ENCODE measurements at regions not wholly inside any gene's neighbourhood (a gene's known extent, or its start where the extent isn't known, plus 50 kb on each side); places are given as distances from the start of the nearest gene placed in this dataset.
"Not testable (repeated sequence)": the region's sequence is repeated elsewhere in the genome, so short reads cannot be mapped to it uniquely, and the experiment has no call there.

GRCh38 chr9:26504057-26504456 is 388.5 kb downstream of the CAAP1 start:
- H2AFZ ChIP-seq (ENCODE audit: low read length), result no peak overlapping the region
- no peak for DNase-seq (ENCODE audit: insufficient read length, low spot score, missing footprints)
- H3K4me1 ChIP-seq (ENCODE audit: insufficient read depth, low read length), result no peaks in the 10 kb centered on the region
- no peaks in the 10 kb centered on the region for H4K20me1 ChIP-seq (ENCODE audit: insufficient read depth, low read length)
- H3K36me3 ChIP-seq (ENCODE audit: insufficient read depth, low read length), result no peaks in the 10 kb centered on the region
- H3K79me2 ChIP-seq (ENCODE audit: insufficient read depth, low read length), result no peaks in the 10 kb centered on the region
- H3K4me2 ChIP-seq (ENCODE audit: insufficient read depth, low read length), result no peak overlapping the region
- no peak overlapping the region for H3K4me3 ChIP-seq (ENCODE audit: insufficient read depth, low read length)
- H3K9me3 ChIP-seq (ENCODE audit: low read depth, low read length), result no peaks in the 10 kb centered on the region
- H3K27ac ChIP-seq (ENCODE audit: low read depth, low read length), result no peak overlapping the region
- no peaks in the 10 kb centered on the region for H3K27me3 ChIP-seq (ENCODE audit: insufficient read depth, low read length)
- no peak for TF ChIP-seq CTCF (IDR thresholded peaks at IDR 0.05; ENCODE audit: extremely low read depth, low read depth, low read length)

- no peak for DNase-seq (ENCODE audit: insufficient read length, low spot score, missing footprints)
- no peak for TF ChIP-seq CTCF (IDR thresholded peaks at IDR 0.05; ENCODE audit: extremely low read depth, low read depth, low read length)
- H3K36me3 ChIP-seq (ENCODE audit: insufficient read depth, low read length), result no peaks in the 10 kb centered on the region
Observed at GRCh38 chr9:26502311-26502710, 390.3 kb downstream of the CAAP1 start.

GRCh38 chr9:26500471-26500870 is 392.1 kb downstream of the CAAP1 start:
- no peak overlapping the region for H3K4me2 ChIP-seq (ENCODE audit: insufficient read depth, low read length)
- H3K36me3 ChIP-seq (ENCODE audit: insufficient read depth, low read length), result no peaks in the 10 kb centered on the region
- no peak overlapping the region for H3K4me3 ChIP-seq (ENCODE audit: insufficient read depth, low read length)
- H2AFZ ChIP-seq (ENCODE audit: low read length), result no peak overlapping the region
- no peaks in the 10 kb centered on the region for H3K9me3 ChIP-seq (ENCODE audit: low read depth, low read length)
- no peak for TF ChIP-seq CTCF (IDR thresholded peaks at IDR 0.05; ENCODE audit: extremely low read depth, low read depth, low read length)
- H3K27me3 ChIP-seq (ENCODE audit: insufficient read depth, low read length), result no peaks in the 10 kb centered on the region
- no peak for DNase-seq (ENCODE audit: insufficient read length, low spot score, missing footprints)
- no peaks in the 10 kb centered on the region for H3K4me1 ChIP-seq (ENCODE audit: insufficient read depth, low read length)
- no peaks in the 10 kb centered on the region for H4K20me1 ChIP-seq (ENCODE audit: insufficient read depth, low read length)
- H3K27ac ChIP-seq (ENCODE audit: low read depth, low read length), result no peak overlapping the region
- no peaks in the 10 kb centered on the region for H3K79me2 ChIP-seq (ENCODE audit: insufficient read depth, low read length)

More at GRCh38 chr9:26502311-26502710, 390.3 kb downstream of the CAAP1 start:
- H2AFZ ChIP-seq (ENCODE audit: low read length), result no peak overlapping the region
- H3K27ac ChIP-seq (ENCODE audit: low read depth, low read length), result no peak overlapping the region
- no peak overlapping the region for H3K4me2 ChIP-seq (ENCODE audit: insufficient read depth, low read length)
- H3K4me3 ChIP-seq (ENCODE audit: insufficient read depth, low read length), result no peak overlapping the region
- H3K4me1 ChIP-seq (ENCODE audit: insufficient read depth, low read length), result no peaks in the 10 kb centered on the region
- H3K79me2 ChIP-seq (ENCODE audit: insufficient read depth, low read length), result no peaks in the 10 kb centered on the region
- H3K9me3 ChIP-seq (ENCODE audit: low read depth, low read length), result no peaks in the 10 kb centered on the region
- H3K27me3 ChIP-seq (ENCODE audit: insufficient read depth, low read length), result no peaks in the 10 kb centered on the region
- H4K20me1 ChIP-seq (ENCODE audit: insufficient read depth, low read length), result no peaks in the 10 kb centered on the region

- H3K27ac ChIP-seq (ENCODE audit: low read depth, low read length); H4K20me1 ChIP-seq (ENCODE audit: insufficient read depth, low read length); H3K4me3 ChIP-seq (ENCODE audit: insufficient read depth, low read length); H3K4me2 ChIP-seq (ENCODE audit: insufficient read depth, low read length); H3K79me2 ChIP-seq (ENCODE audit: insufficient read depth, low read length); H3K27me3 ChIP-seq (ENCODE audit: insufficient read depth, low read length); H3K9me3 ChIP-seq (ENCODE audit: low read depth, low read length); H3K36me3 ChIP-seq (ENCODE audit: insufficient read depth, low read length); H3K4me1 ChIP-seq (ENCODE audit: insufficient read depth, low read length); DNase-seq (ENCODE audit: insufficient read length, low spot score, missing footprints); H2AFZ ChIP-seq (ENCODE audit: low read length): not testable (repeated sequence)
Observed at GRCh38 chr9:26492608-26493521, 399.7 kb downstream of the CAAP1 start.

- DNase-seq (ENCODE audit: insufficient read length, low spot score, missing footprints); H3K27ac ChIP-seq (ENCODE audit: low read depth, low read length); H3K27me3 ChIP-seq (ENCODE audit: insufficient read depth, low read length); H3K79me2 ChIP-seq (ENCODE audit: insufficient read depth, low read length); H3K4me1 ChIP-seq (ENCODE audit: insufficient read depth, low read length); H2AFZ ChIP-seq (ENCODE audit: low read length); H4K20me1 ChIP-seq (ENCODE audit: insufficient read depth, low read length); H3K9me3 ChIP-seq (ENCODE audit: low read depth, low read length); H3K4me3 ChIP-seq (ENCODE audit: insufficient read depth, low read length); H3K36me3 ChIP-seq (ENCODE audit: insufficient read depth, low read length); H3K4me2 ChIP-seq (ENCODE audit: insufficient read depth, low read length): not testable (repeated sequence)
Observed at GRCh38 chr9:26491922-26492607, 400.5 kb downstream of the CAAP1 start.

Measured in osteoblast (primary cell).